GM12874 (cell line): ENCODE measurements at regions not wholly inside any gene's neighbourhood (a gene's known extent, or its start where the extent isn't known, plus 50 kb on each side); places are given as distances from the start of the nearest gene placed in this dataset.

Experiments
- TF ChIP-seq, protein P1 (sequence below): IDR thresholded peaks from 2 replicates; pipeline ENCODE4 v1.5.1; 2011; ENCODE audit warnings: low read depth, mild to moderate bottlenecking, control low read depth, low read length, moderate library complexity; ENCODE audit not compliant: insufficient read depth

GRCh38 chr20:50404419-50405234 lies 105.6 kb upstream of the PTPN1 start:
- TF ChIP-seq, protein P1, sequence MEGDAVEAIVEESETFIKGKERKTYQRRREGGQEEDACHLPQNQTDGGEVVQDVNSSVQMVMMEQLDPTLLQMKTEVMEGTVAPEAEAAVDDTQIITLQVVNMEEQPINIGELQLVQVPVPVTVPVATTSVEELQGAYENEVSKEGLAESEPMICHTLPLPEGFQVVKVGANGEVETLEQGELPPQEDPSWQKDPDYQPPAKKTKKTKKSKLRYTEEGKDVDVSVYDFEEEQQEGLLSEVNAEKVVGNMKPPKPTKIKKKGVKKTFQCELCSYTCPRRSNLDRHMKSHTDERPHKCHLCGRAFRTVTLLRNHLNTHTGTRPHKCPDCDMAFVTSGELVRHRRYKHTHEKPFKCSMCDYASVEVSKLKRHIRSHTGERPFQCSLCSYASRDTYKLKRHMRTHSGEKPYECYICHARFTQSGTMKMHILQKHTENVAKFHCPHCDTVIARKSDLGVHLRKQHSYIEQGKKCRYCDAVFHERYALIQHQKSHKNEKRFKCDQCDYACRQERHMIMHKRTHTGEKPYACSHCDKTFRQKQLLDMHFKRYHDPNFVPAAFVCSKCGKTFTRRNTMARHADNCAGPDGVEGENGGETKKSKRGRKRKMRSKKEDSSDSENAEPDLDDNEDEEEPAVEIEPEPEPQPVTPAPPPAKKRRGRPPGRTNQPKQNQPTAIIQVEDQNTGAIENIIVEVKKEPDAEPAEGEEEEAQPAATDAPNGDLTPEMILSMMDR, result no peak

- TF ChIP-seq, protein P1, result no peak
Observed at GRCh38 chr20:50405235-50405914, 104.8 kb upstream of the PTPN1 start.

- TF ChIP-seq, protein P1, result no peak
Observed at GRCh38 chr20:50405915-50406609, 104.1 kb upstream of the PTPN1 start.

DNA sequence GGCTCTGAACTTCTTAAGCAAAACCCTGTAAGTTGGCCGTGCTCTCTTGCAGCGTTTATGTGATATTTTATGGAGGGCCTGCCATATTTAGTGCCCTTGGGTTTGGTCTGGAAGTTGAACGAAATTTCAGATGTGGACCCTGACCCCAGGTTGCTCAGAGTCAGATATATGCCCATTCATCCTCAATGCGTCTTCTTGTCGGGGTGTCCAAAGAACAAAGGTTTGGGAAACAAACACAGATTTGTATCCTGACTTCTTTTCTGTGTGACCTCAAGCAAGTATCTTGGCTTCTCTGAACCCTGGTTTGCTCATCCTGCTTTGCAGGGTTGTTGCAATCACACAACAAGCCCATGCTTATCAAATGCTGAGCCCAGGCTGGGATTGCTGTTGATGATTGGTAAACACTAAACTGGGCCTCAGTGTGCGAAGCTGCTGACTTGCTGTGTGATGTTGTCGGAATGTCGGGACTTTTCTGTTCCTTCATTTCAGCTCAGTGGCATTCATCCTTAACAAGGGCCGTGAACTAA lies 103.5 kb upstream of the PTPN1 start:
- TF ChIP-seq, protein P1, result no peak

- TF ChIP-seq, protein P1, result no peak
Observed at GRCh38 chr20:50408526-50409364, 101.4 kb upstream of the PTPN1 start.

GRCh38 chr20:50409495-50409894 lies 100.7 kb upstream of the PTPN1 start:
- TF ChIP-seq, protein P1, result no peak
